Cardiac muscle cell (in vitro differentiated cells and primary cell): ENCODE measurements at regions not wholly inside any gene's neighbourhood (a gene's known extent, or its start where the extent isn't known, plus 50 kb on each side); places are given as distances from the start of the nearest gene placed in this dataset.

Source experiments
- DNase-seq, 2 donors: peaks; one replicate each; pipeline versions ENCODE4 v3.0.0 to v3.0.0-alpha.2; 2010 to 2017; ENCODE audit warnings: low read depth in 1 of 2, low spot score in 1 of 2
- H3K27ac ChIP-seq: fragments of 200-600 bp; sonication (generic); 2 replicates; pipeline ENCODE4 v1.5.1; 2016
- H3K27me3 ChIP-seq: fragments of 200-600 bp; sonication (generic); 2 replicates; pipeline ENCODE4 v1.6.0; 2016; ENCODE audit warnings: control low read depth
- H3K36me3 ChIP-seq: fragments of 200-600 bp; sonication (generic); 2 replicates; pipeline ENCODE4 v1.5.1; 2016; ENCODE audit warnings: control low read depth
- H3K4me1 ChIP-seq: fragments of 200-600 bp; sonication (generic); 2 replicates; pipeline ENCODE4 v1.8.1; 2017; ENCODE audit warnings: low read depth, mild to moderate bottlenecking, mixed run types
- H3K4me3 ChIP-seq: fragments of 200-600 bp; sonication (generic); 2 replicates; pipeline ENCODE4 v1.5.1; 2016; ENCODE audit warnings: mild to moderate bottlenecking
- H3K9me3 ChIP-seq: fragments of 200-600 bp; sonication (generic); 2 replicates; pipeline ENCODE4 v1.5.1; 2017; ENCODE audit warnings: low read depth, mild to moderate bottlenecking, control low read depth
- TF ChIP-seq, protein P1 (sequence below): IDR thresholded peaks from 2 replicates; pipeline ENCODE4 v1.5.1; 2012; ENCODE audit warnings: low read depth, mild to moderate bottlenecking, low read length

- peak in 1 of 2 donors; percentile 16 for DNase-seq
- H3K4me3 ChIP-seq = no peak overlapping the region
- TF ChIP-seq, protein P1, sequence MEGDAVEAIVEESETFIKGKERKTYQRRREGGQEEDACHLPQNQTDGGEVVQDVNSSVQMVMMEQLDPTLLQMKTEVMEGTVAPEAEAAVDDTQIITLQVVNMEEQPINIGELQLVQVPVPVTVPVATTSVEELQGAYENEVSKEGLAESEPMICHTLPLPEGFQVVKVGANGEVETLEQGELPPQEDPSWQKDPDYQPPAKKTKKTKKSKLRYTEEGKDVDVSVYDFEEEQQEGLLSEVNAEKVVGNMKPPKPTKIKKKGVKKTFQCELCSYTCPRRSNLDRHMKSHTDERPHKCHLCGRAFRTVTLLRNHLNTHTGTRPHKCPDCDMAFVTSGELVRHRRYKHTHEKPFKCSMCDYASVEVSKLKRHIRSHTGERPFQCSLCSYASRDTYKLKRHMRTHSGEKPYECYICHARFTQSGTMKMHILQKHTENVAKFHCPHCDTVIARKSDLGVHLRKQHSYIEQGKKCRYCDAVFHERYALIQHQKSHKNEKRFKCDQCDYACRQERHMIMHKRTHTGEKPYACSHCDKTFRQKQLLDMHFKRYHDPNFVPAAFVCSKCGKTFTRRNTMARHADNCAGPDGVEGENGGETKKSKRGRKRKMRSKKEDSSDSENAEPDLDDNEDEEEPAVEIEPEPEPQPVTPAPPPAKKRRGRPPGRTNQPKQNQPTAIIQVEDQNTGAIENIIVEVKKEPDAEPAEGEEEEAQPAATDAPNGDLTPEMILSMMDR = no peak
- H3K36me3 ChIP-seq = no peaks in the 10 kb centered on the region
- no peaks in the 10 kb centered on the region for H3K9me3 ChIP-seq
- peaks cover 27% of the 10 kb centered on the region for H3K4me1 ChIP-seq
- H3K27ac ChIP-seq = no peak overlapping the region
- no peaks in the 10 kb centered on the region for H3K27me3 ChIP-seq
Measured at GRCh38 chr1:218588540-218589172, 243.5 kb downstream of the TGFB2 start.

DNA sequence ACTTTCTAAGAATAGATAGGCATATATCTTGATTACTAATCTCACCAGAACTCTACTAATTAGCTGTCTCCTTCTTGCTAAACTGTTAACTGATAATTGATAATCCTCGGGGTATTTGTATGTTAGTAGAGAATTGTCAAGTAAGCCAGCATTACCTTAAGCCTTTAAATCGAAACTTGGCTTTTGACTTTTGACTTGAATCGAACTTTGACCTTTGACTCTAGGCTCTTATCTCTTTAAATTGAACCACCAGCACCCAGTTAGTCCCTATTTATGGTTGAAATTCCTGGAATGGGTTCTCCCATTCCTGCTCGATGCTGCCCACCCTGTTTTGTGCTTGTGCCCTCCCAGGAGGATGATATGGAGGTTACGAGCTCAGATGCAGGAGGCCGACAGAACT, 244.4 kb downstream of the TGFB2 start:
- H3K4me3 ChIP-seq = no peak overlapping the region
- no peaks in the 10 kb centered on the region for H3K9me3 ChIP-seq
- no peak overlapping the region for H3K27ac ChIP-seq
- peaks cover 21% of the 10 kb centered on the region for H3K4me1 ChIP-seq
- TF ChIP-seq, protein P1 = no peak
- no peaks in the 10 kb centered on the region for H3K27me3 ChIP-seq
- no peaks in the 10 kb centered on the region for H3K36me3 ChIP-seq
- DNase-seq = no peak

- H3K27me3 ChIP-seq = no peaks in the 10 kb centered on the region
- TF ChIP-seq, protein P1 = no peak
- H3K9me3 ChIP-seq = no peaks in the 10 kb centered on the region
- no peak overlapping the region for H3K27ac ChIP-seq
- no peaks in the 10 kb centered on the region for H3K4me1 ChIP-seq
- H3K4me3 ChIP-seq = no peak overlapping the region
- DNase-seq = no peak
- H3K36me3 ChIP-seq = no peaks in the 10 kb centered on the region
Measured at GRCh38 chr1:218591966-218592365, 246.8 kb downstream of the TGFB2 start.

DNA sequence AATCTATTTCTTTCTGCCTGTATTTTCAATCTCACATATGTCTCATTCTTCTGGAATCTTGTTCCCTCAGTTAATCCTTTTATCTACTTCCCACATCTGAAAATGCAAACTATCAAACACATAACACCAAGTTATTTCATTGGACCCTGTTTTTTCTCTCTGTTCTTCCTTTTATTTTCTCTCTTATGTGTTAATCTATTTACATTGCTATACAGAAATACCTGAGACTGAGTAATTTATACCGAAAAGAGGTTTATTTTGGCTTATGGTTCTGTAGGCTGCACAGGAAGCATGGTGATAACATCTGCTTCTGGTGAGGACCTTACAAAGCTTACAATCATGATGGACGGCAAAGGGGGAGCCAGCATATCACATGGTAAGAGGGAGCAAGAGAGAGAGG, 247.6 kb downstream of the TGFB2 start:
- H3K27me3 ChIP-seq = no peaks in the 10 kb centered on the region
- no peak overlapping the region for H3K4me3 ChIP-seq
- H3K9me3 ChIP-seq = no peaks in the 10 kb centered on the region
- TF ChIP-seq, protein P1 = no peak
- no peaks in the 10 kb centered on the region for H3K36me3 ChIP-seq
- H3K4me1 ChIP-seq = no peaks in the 10 kb centered on the region
- DNase-seq = peak in 1 of 2 donors; percentile 25
- no peak overlapping the region for H3K27ac ChIP-seq

- Histone ChIP-seq H3K27me3 (no peaks in the 10 kb centered on the region), H3K4me3 (no peak overlapping the region), H3K9me3 (no peaks in the 10 kb centered on the region), H3K36me3 (no peaks in the 10 kb centered on the region), H3K4me1 (peaks cover 5% of the 10 kb centered on the region), H3K27ac (no peak overlapping the region)
- TF ChIP-seq, protein P1 = no peak
- no peak for DNase-seq
Measured at GRCh38 chr1:218600968-218601367, 255.8 kb downstream of the TGFB2 start.

- no peak overlapping the region for H3K4me3 ChIP-seq
- H3K9me3 ChIP-seq = no peaks in the 10 kb centered on the region
- DNase-seq = no peak
- H3K27ac ChIP-seq = no peak overlapping the region
- TF ChIP-seq, protein P1 = no peak
- no peaks in the 10 kb centered on the region for H3K36me3 ChIP-seq
- peaks cover 5% of the 10 kb centered on the region for H3K4me1 ChIP-seq
- H3K27me3 ChIP-seq = no peaks in the 10 kb centered on the region
Measured at GRCh38 chr1:218604217-218604616, 259.1 kb downstream of the TGFB2 start.
